Skeletal muscle cell (primary cell): ENCODE measurements at regions not wholly inside any gene's neighbourhood (a gene's known extent, or its start where the extent isn't known, plus 50 kb on each side); places are given as distances from the start of the nearest gene placed in this dataset.

Experiments used
- DNase-seq: peaks from one replicate; pipeline ENCODE4 v3.0.0-alpha.2; 2010; ENCODE audit warnings: low read depth
- H3K4me3 ChIP-seq: 2 replicates; pipeline ENCODE4 v1.5.1; 2011; ENCODE audit warnings: low read depth, mild to moderate bottlenecking, control low read depth, low read length, moderate library complexity

- DNase-seq: no peak
- H3K4me3 ChIP-seq: no peak overlapping the region
Observed at GRCh38 chr14:66401449-66402095, 84.6 kb upstream of the CCDC196 start.

GRCh38 chr14:66403183-66403582, 83.0 kb upstream of the CCDC196 start:
- H3K4me3 ChIP-seq: no peak overlapping the region
- no peak for DNase-seq

- DNase-seq: no peak
- no peak overlapping the region for H3K4me3 ChIP-seq
Observed at GRCh38 chr14:66404051-66404545, 82.1 kb upstream of the CCDC196 start.

GRCh38 chr14:66405158-66405557, 81.0 kb upstream of the CCDC196 start:
- no peak for DNase-seq
- no peak overlapping the region for H3K4me3 ChIP-seq

- H3K4me3 ChIP-seq: no peak overlapping the region
- DNase-seq: no peak
Observed at GRCh38 chr14:66413901-66414300, 72.3 kb upstream of the CCDC196 start.

GRCh38 chr14:66414511-66414910, 71.7 kb upstream of the CCDC196 start:
- H3K4me3 ChIP-seq: no peak overlapping the region
- DNase-seq: no peak

GRCh38 chr14:66420251-66421006, 65.7 kb upstream of the CCDC196 start:
- H3K4me3 ChIP-seq: no peak overlapping the region
- DNase-seq: no peak

- DNase-seq: no peak
Observed at GRCh38 chr14:66421990-66422946, 63.9 kb upstream of the CCDC196 start.

GRCh38 chr14:66425402-66425801, 60.8 kb upstream of the CCDC196 start:
- H3K4me3 ChIP-seq: no peak overlapping the region
- DNase-seq: no peak

More at GRCh38 chr14:66421990-66422946, 63.9 kb upstream of the CCDC196 start:
- H3K4me3 ChIP-seq: no peak overlapping the region

- no peak overlapping the region for H3K4me3 ChIP-seq
Observed at GRCh38 chr14:66426451-66426850, 59.7 kb upstream of the CCDC196 start.

GRCh38 chr14:66432334-66432733, 53.8 kb upstream of the CCDC196 start:
- no peak overlapping the region for H3K4me3 ChIP-seq
- no peak for DNase-seq

More at GRCh38 chr14:66426451-66426850, 59.7 kb upstream of the CCDC196 start:
- DNase-seq: no peak

- DNase-seq: no peak
- no peak overlapping the region for H3K4me3 ChIP-seq
Observed at GRCh38 chr14:66434464-66434863, 51.7 kb upstream of the CCDC196 start.

- no peak for DNase-seq
- H3K4me3 ChIP-seq: no peak overlapping the region
Observed at GRCh38 chr14:66435683-66436082, 50.5 kb upstream of the CCDC196 start.
